MM.1S (cell line): ENCODE measurements at regions not wholly inside any gene's neighbourhood (a gene's known extent, or its start where the extent isn't known, plus 50 kb on each side); places are given as distances from the start of the nearest gene placed in this dataset.

Experiments
- DNase-seq: peaks from one replicate; pipeline ENCODE4 v3.0.0-alpha.2; 2015
- H2AFZ ChIP-seq: fragments of 300-600 bp; sonication (generic); 2 replicates; pipeline ENCODE4 v1.6.0; 2016; ENCODE audit warnings: antibody characterized with exemption, low read length
- H3F3A ChIP-seq: fragments of 300-600 bp; sonication (generic); 2 replicates; pipeline ENCODE4 v1.6.1; 2016; ENCODE audit warnings: mild to moderate bottlenecking, antibody characterized with exemption, low read length, moderate library complexity, mixed read lengths; ENCODE audit not compliant: insufficient read depth
- H3K27ac ChIP-seq: fragments of 300-600 bp; sonication (generic); 2 replicates; pipeline ENCODE4 v1.5.1; 2016; ENCODE audit warnings: mild to moderate bottlenecking, low read length
- H3K27me3 ChIP-seq: fragments of 300-600 bp; sonication (generic); replicated peaks from 2 replicates; pipeline ENCODE4 v1.6.0; 2016; ENCODE audit warnings: low read length; ENCODE audit not compliant: insufficient read depth
- H3K36me3 ChIP-seq: fragments of 300-600 bp; sonication (generic); replicated peaks from 2 replicates; pipeline ENCODE4 v1.6.1; 2016; ENCODE audit warnings: mild to moderate bottlenecking, low read length, mixed read lengths; ENCODE audit not compliant: insufficient read depth
- H3K4me1 ChIP-seq: fragments of 300-600 bp; sonication (generic); 2 replicates; pipeline ENCODE4 v1.6.1; 2016; ENCODE audit warnings: low read length, mixed read lengths
- H3K4me2 ChIP-seq: fragments of 300-600 bp; sonication (generic); 2 replicates; pipeline ENCODE4 v1.6.0; 2016; ENCODE audit warnings: low read depth, low read length
- H3K4me3 ChIP-seq: fragments of 300-600 bp; sonication (generic); 2 replicates; pipeline ENCODE4 v1.5.1; 2016; ENCODE audit warnings: low read length, mixed read lengths
- H3K79me2 ChIP-seq: fragments of 300-600 bp; sonication (generic); 2 replicates; pipeline ENCODE4 v1.6.1; 2016; ENCODE audit warnings: mixed run types, low read length, mixed read lengths
- H3K9ac ChIP-seq: fragments of 300-600 bp; sonication (generic); 2 replicates; pipeline ENCODE4 v1.6.1; 2016; ENCODE audit warnings: low read length, mixed read lengths
- H3K9me2 ChIP-seq: fragments of 300-600 bp; sonication (generic); replicated peaks from 2 replicates; pipeline ENCODE4 v1.6.1; 2016; ENCODE audit warnings: mild to moderate bottlenecking, low read length, mixed read lengths; ENCODE audit not compliant: insufficient read depth
- H3K9me3 ChIP-seq: fragments of 300-600 bp; sonication (generic); replicated peaks from 2 replicates; pipeline ENCODE4 v1.6.1; 2016; ENCODE audit warnings: mild to moderate bottlenecking, low read length, mixed read lengths; ENCODE audit not compliant: insufficient read depth
- H4K20me1 ChIP-seq: fragments of 300-600 bp; sonication (generic); 2 replicates; pipeline ENCODE4 v1.6.1; 2016; ENCODE audit warnings: mild to moderate bottlenecking, low read length, moderate library complexity, mixed read lengths; ENCODE audit not compliant: insufficient read depth
- EZH2 ChIP-seq: fragments of 300-600 bp; sonication (generic); optimal IDR thresholded peaks from 2 replicates; pipeline ENCODE3; 2017; ENCODE audit warnings: low read depth, mild to moderate bottlenecking, antibody characterized with exemption, low read length, mixed read lengths
- EZH2phosphoT487 ChIP-seq: fragments of 300-600 bp; sonication (generic); IDR thresholded peaks from 2 replicates; pipeline ENCODE4 v1.6.1; 2018; ENCODE audit warnings: antibody characterized with exemption, low read length
- TF ChIP-seq, protein P1 (sequence below): fragments of 300-600 bp; sonication (generic); IDR thresholded peaks from 2 replicates; pipeline ENCODE4 v1.5.1; 2016; ENCODE audit warnings: antibody characterized with exemption, low read length, mixed read lengths

DNA sequence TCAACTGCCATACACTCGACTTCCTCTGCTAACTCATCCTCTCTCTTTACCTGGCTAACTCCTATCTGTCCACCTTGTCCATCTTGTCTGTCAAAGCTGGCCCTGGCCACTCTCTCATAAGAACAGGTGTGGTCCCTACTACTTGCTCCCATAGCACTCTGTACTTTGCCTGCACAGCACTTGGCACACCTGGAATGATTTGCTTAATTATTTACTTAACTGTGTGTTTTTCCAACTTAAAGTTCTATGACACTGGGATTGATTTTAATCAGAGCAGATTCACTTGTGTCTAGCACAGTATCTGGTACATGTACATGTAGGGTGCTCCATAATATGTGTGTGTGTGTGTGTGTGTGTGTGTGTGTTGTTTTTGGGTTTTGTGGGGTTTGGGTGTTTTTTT, 111.6 kb downstream of the ZNF281 start:
- H4K20me1 ChIP-seq: no peaks in the 10 kb centered on the region
- no peaks in the 10 kb centered on the region for H3K36me3 ChIP-seq
- TF ChIP-seq EZH2 (no peak), EZH2phosphoT487 (no peak)
- TF ChIP-seq, protein P1, sequence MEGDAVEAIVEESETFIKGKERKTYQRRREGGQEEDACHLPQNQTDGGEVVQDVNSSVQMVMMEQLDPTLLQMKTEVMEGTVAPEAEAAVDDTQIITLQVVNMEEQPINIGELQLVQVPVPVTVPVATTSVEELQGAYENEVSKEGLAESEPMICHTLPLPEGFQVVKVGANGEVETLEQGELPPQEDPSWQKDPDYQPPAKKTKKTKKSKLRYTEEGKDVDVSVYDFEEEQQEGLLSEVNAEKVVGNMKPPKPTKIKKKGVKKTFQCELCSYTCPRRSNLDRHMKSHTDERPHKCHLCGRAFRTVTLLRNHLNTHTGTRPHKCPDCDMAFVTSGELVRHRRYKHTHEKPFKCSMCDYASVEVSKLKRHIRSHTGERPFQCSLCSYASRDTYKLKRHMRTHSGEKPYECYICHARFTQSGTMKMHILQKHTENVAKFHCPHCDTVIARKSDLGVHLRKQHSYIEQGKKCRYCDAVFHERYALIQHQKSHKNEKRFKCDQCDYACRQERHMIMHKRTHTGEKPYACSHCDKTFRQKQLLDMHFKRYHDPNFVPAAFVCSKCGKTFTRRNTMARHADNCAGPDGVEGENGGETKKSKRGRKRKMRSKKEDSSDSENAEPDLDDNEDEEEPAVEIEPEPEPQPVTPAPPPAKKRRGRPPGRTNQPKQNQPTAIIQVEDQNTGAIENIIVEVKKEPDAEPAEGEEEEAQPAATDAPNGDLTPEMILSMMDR: no peak
- peaks cover 11% of the 10 kb centered on the region; the same call in 1 of the 2 replicates for H3K4me1 ChIP-seq
- no peak overlapping the region for H3K27ac ChIP-seq
- H2AFZ ChIP-seq: no peak overlapping the region
- no peak overlapping the region for H3K9ac ChIP-seq
- no peaks in the 10 kb centered on the region for H3K9me2 ChIP-seq
- H3K4me3 ChIP-seq: no peak overlapping the region
- DNase-seq: no peak
- H3F3A ChIP-seq: peaks cover 3% of the 10 kb centered on the region; the same call in 1 of the 2 replicates
- H3K4me2 ChIP-seq: no peak overlapping the region
- H3K79me2 ChIP-seq: no peaks in the 10 kb centered on the region
- no peaks in the 10 kb centered on the region for H3K27me3 ChIP-seq
- H3K9me3 ChIP-seq: no peaks in the 10 kb centered on the region

DNA sequence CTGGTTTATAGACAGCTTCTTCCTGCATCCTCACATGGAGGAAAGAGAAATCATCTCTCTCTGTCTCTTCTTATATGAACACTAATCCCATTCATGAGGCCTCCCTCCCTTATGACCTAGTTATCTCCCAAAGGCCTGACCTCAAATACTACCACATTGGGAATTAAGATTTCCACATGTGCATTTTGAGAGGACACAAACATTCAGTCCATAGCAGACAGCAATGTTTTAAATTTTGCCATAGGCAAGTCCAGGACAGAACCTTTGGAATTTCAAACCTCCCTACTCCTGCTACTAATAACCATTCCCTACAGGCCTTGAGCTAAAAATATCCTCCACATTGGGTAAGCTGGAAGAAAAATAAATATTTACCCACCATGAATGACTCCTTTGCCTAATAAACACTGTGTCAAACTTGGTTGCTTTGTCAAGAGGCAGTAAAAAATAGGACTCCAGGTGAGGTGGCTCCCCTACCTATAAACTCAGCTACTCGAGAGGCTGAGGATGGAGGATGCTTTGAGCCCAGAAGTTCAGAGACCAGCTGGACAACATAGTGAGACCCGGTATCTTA, 113.7 kb downstream of the ZNF281 start:
- H3K27me3 ChIP-seq: no peaks in the 10 kb centered on the region
- TF ChIP-seq, protein P1: no peak
- no peak for TF ChIP-seq EZH2phosphoT487
- no peak for TF ChIP-seq EZH2
- no peaks in the 10 kb centered on the region for H3K9me3 ChIP-seq
- no peak overlapping the region for H2AFZ ChIP-seq
- no peaks in the 10 kb centered on the region for H3F3A ChIP-seq
- H3K27ac ChIP-seq: no peak overlapping the region
- no peaks in the 10 kb centered on the region for H4K20me1 ChIP-seq
- no peak for DNase-seq
- no peaks in the 10 kb centered on the region for H3K79me2 ChIP-seq
- no peaks in the 10 kb centered on the region for H3K36me3 ChIP-seq
- no peak overlapping the region for H3K4me2 ChIP-seq
- H3K9ac ChIP-seq: no peak overlapping the region
- H3K4me3 ChIP-seq: no peak overlapping the region
- 0 out of 2 replicates have a peak, but pooled peaks cover 2% of the 10 kb centered on the region for H3K4me1 ChIP-seq
- H3K9me2 ChIP-seq: no peaks in the 10 kb centered on the region

DNA sequence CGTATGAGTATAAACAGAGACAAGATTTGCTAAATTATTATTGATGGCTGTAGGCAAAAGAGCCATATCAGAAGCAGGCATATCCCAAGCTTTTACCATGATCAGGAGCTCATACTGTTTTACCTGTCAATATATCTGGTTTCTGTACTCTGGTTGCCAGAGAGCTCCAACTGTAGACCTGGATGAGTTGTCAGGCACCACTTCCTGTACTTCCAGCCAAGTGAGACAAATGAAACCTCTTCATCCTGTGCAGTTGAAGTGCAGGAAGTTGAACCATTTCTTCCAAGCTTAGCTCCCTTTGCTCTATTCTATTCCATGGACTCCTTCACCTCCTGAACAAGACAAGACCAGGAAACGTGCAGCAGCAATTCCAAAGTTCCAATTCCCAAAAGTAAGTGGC, 115.6 kb downstream of the ZNF281 start:
- Histone ChIP-seq H3K9me3 (no peaks in the 10 kb centered on the region), H3K4me3 (no peak overlapping the region), H4K20me1 (no peaks in the 10 kb centered on the region), H3K4me2 (no peak overlapping the region), H3K4me1 (no peaks in the 10 kb centered on the region), H3K36me3 (no peaks in the 10 kb centered on the region), H3F3A (no peaks in the 10 kb centered on the region), H3K27me3 (no peaks in the 10 kb centered on the region), H3K9me2 (no peaks in the 10 kb centered on the region), H3K27ac (no peak overlapping the region), H3K79me2 (no peaks in the 10 kb centered on the region), H3K9ac (no peak overlapping the region), H2AFZ (no peak overlapping the region)
- DNase-seq: no peak
- TF ChIP-seq, protein P1: no peak
- TF ChIP-seq EZH2: no peak
